Endodermal cell (in vitro differentiated cells): ENCODE measurements at regions not wholly inside any gene's neighbourhood (a gene's known extent, or its start where the extent isn't known, plus 50 kb on each side); places are given as distances from the start of the nearest gene placed in this dataset.

ENCODE experiments used
- DNase-seq: peaks from one replicate; pipeline ENCODE4 v3.0.0-alpha.2; 2017
- H3K27ac ChIP-seq: 2 replicates; pipeline ENCODE4 v1.5.1; 2013; ENCODE audit warnings: mild to moderate bottlenecking, low read depth, low read length, moderate library complexity
- H3K27me3 ChIP-seq: 2 replicates; pipeline ENCODE4 v1.6.1; 2013; ENCODE audit warnings: mild to moderate bottlenecking, low read length, moderate library complexity; ENCODE audit not compliant: insufficient read depth, control insufficient read depth, poor library complexity, severe bottlenecking
- H3K36me3 ChIP-seq: 2 replicates; pipeline ENCODE4 v1.7.0; 2013; ENCODE audit warnings: mild to moderate bottlenecking, low read length, moderate library complexity; ENCODE audit not compliant: control insufficient read depth, insufficient read depth
- H3K4me1 ChIP-seq: one replicate; pipeline ENCODE4 v1.7.0; 2013; ENCODE audit warnings: low read length; ENCODE audit not compliant: control insufficient read depth, insufficient read depth
- H3K4me3 ChIP-seq: 2 replicates; pipeline ENCODE4 v1.5.1; 2013; ENCODE audit warnings: mild to moderate bottlenecking, low read length, moderate library complexity
- H3K9ac ChIP-seq: 2 replicates; pipeline ENCODE4 v1.6.1; 2013; ENCODE audit warnings: mild to moderate bottlenecking, low read length, moderate library complexity; ENCODE audit not compliant: poor library complexity, severe bottlenecking; ENCODE audit errors: extremely low read depth
- H3K9me3 ChIP-seq: 2 replicates; pipeline ENCODE4 v1.6.1; 2013; ENCODE audit warnings: mild to moderate bottlenecking, low read length, moderate library complexity; ENCODE audit not compliant: control insufficient read depth
- H3K27ac Mint-ChIP-seq: 2 replicates; pipeline ENCODE4 v1.8.0; 2020; ENCODE audit warnings: mixed read lengths
- H3K27me3 Mint-ChIP-seq: 2 replicates; pipeline ENCODE4 v1.8.0; 2021; ENCODE audit warnings: mild to moderate bottlenecking, mixed read lengths; ENCODE audit not compliant: insufficient read depth
- H3K36me3 Mint-ChIP-seq: 2 replicates; pipeline ENCODE4 v1.8.0; 2020; ENCODE audit warnings: low read depth, mixed read lengths
- H3K4me1 Mint-ChIP-seq: 2 replicates; pipeline ENCODE4 v1.8.0; 2020; ENCODE audit warnings: mixed read lengths
- H3K4me3 Mint-ChIP-seq: 2 replicates; pipeline ENCODE4 v1.8.0; 2020; ENCODE audit warnings: mild to moderate bottlenecking, moderate library complexity, mixed read lengths
- H3K9me3 Mint-ChIP-seq: 2 replicates; pipeline ENCODE4 v1.8.0; 2020; ENCODE audit warnings: mild to moderate bottlenecking, mixed read lengths
- CTCF ChIP-seq: fragments of 200-600 bp; sonication (generic); conservative IDR thresholded peaks from 2 replicates; pipeline ENCODE4 v1.5.0; 2021; ENCODE audit warnings: antibody characterized with exemption, mild to moderate bottlenecking
- WGBS, 2 experiments: methylation state at CpG; one replicate each; pipeline versions ENCODE4 v1.1.5 to v1.1.7; 2013; ENCODE audit warnings: missing lambda C conversion rate in 2 of 2, mixed read lengths in 1 of 2; ENCODE audit not compliant: insufficient coverage in 1 of 2, insufficient read length in 1 of 2; 5-methylcytosine and 5-hydroxymethylcytosine counted together

GRCh38 chr1:229030630-229031029 lies 240.3 kb upstream of the RAB4A start:
- Mint-ChIP-seq H3K4me3 (no peak overlapping the region), H3K9me3 (no peaks in the 10 kb centered on the region), H3K36me3 (no peaks in the 10 kb centered on the region), H3K27ac (no peak overlapping the region), H3K4me1 (peaks cover 46% of the 10 kb centered on the region), H3K27me3 (peaks cover 14% of the 10 kb centered on the region)
- TF ChIP-seq CTCF: no peak
- no peaks in the 10 kb centered on the region for H3K9me3 ChIP-seq
- peaks cover 48% of the 10 kb centered on the region for H3K27me3 ChIP-seq
- no peak overlapping the region for H3K9ac ChIP-seq
- DNase-seq: peak; percentile 85
- no peaks in the 10 kb centered on the region for H3K36me3 ChIP-seq
- WGBS, 2 experiments: 80 to 86% methylated on average over 2 to 3 of the region's 3 CpGs
- H3K4me1 ChIP-seq: peaks cover 10% of the 10 kb centered on the region
- H3K27ac ChIP-seq: no peak overlapping the region
- H3K4me3 ChIP-seq: no peak overlapping the region

- Mint-ChIP-seq H3K4me1 (peaks cover 42% of the 10 kb centered on the region), H3K9me3 (no peaks in the 10 kb centered on the region), H3K36me3 (no peaks in the 10 kb centered on the region), H3K4me3 (no peak overlapping the region), H3K27me3 (peaks cover 14% of the 10 kb centered on the region), H3K27ac (no peak overlapping the region)
- WGBS, 2 experiments: 72 to 86% methylated on average over 9 to 10 of the region's 10 CpGs
- Histone ChIP-seq H3K9me3 (no peaks in the 10 kb centered on the region), H3K4me1 (peaks cover 9% of the 10 kb centered on the region), H3K36me3 (no peaks in the 10 kb centered on the region), H3K27ac (no peak overlapping the region), H3K4me3 (no peak overlapping the region), H3K9ac (no peak overlapping the region), H3K27me3 (peaks cover 45% of the 10 kb centered on the region)
- no peak for DNase-seq
- no peak for TF ChIP-seq CTCF
Observed at GRCh38 chr1:229031061-229031460, 239.8 kb upstream of the RAB4A start.

- peaks cover 9% of the 10 kb centered on the region for H3K4me1 ChIP-seq
- peaks cover 14% of the 10 kb centered on the region for H3K27me3 Mint-ChIP-seq
- no peak overlapping the region for H3K4me3 Mint-ChIP-seq
Observed at GRCh38 chr1:229031481-229032341, 239.2 kb upstream of the RAB4A start.

More at GRCh38 chr1:229031481-229032341, 239.2 kb upstream of the RAB4A start:
- Mint-ChIP-seq H3K36me3 (no peaks in the 10 kb centered on the region), H3K9me3 (no peaks in the 10 kb centered on the region), H3K27ac (no peak overlapping the region), H3K4me1 (peaks cover 37% of the 10 kb centered on the region)
- TF ChIP-seq CTCF: no peak
- no peak for DNase-seq
- Histone ChIP-seq H3K36me3 (no peaks in the 10 kb centered on the region), H3K4me3 (no peak overlapping the region), H3K27ac (no peak overlapping the region), H3K9ac (no peak overlapping the region), H3K27me3 (peaks cover 41% of the 10 kb centered on the region), H3K9me3 (no peaks in the 10 kb centered on the region)
- 91 to 100% methylated on average over 2 to 12 of the region's 12 CpGs for WGBS, 2 experiments
